ENCODE measurements at regions not wholly inside any gene's neighbourhood (a gene's known extent, or its start where the extent isn't known, plus 50 kb on each side); places are given as distances from the start of the nearest gene placed in this dataset.

DNA sequence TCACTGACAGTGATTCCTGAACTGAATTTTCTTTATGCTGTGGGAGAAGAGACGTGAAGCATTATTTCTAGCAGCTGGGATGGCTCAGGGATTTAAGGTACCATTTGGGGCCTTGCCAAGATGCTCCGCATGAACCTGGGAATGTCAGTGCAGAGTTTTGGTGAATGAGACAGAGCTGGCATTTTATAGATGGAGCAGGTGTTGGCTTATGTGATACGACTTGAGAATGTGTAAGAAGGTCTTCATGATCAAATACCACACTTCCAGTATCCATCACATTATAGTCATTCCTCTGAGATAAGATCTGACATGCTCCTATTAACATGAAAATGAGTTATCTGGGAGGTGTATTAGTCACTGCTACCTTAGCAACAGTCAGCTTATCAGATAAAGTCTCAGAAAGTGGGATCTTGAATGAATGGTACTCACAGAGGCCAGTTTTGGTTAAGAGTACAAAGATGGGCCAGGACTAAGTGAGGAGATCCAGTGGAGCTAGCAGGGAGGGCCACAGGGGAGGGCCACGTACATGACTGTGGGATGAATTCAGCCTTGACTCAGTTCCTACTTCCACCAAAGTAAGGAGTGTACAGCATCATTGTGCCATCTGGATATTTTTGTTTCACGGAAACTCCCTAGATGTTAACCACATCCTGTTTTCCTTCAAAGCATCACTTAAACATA lies 116.7 kb downstream of the SPCS3 start:
- H2BK15ac ChIP-seq (ENCODE audit: low read depth, poor library complexity, severe bottlenecking), result no peak overlapping the region
- H3K23ac ChIP-seq (ENCODE audit: low read length in 2 of 2), result no peak overlapping the region
- DNase-seq, result peak; percentile 79
- H3K4me2 ChIP-seq (ENCODE audit: low read length, poor library complexity, severe bottlenecking), result no peak overlapping the region
- no peak overlapping the region for H3K14ac ChIP-seq (ENCODE audit: low read length in 2 of 2)
- WGBS, result 48% methylated on average over 3 of the region's 5 CpGs
- peaks cover 1% of the 10 kb centered on the region for H3K4me1 ChIP-seq (ENCODE audit: control insufficient read depth, insufficient read depth, low read depth, low read length)
- H3K4ac ChIP-seq (ENCODE audit: low read depth in 1 of 2, low read length in 2 of 2), result no peak overlapping the region
- H3K9me3 ChIP-seq (ENCODE audit: control insufficient read depth, low read length), result no peaks in the 10 kb centered on the region
- H2AFZ ChIP-seq (ENCODE audit: low read depth, low read length), result no peak overlapping the region
- H2BK12ac ChIP-seq (ENCODE audit: low read length in 2 of 2), result no peak overlapping the region
- no peak overlapping the region for H3K27ac ChIP-seq (ENCODE audit: low read length, poor library complexity, severe bottlenecking)
- H2BK5ac ChIP-seq (ENCODE audit: low read depth, low read length, poor library complexity, severe bottlenecking), result no peak overlapping the region
- H3K27me3 ChIP-seq (ENCODE audit: control insufficient read depth in 1 of 2, insufficient read depth in 1 of 2, low read length in 2 of 2), result no peaks in the 10 kb centered on the region
- no peaks in the 10 kb centered on the region for H3K36me3 ChIP-seq (ENCODE audit: control insufficient read depth in 1 of 2, insufficient read depth in 2 of 2, low read depth in 1 of 2, low read length in 2 of 2)
- no peak overlapping the region for H3K9ac ChIP-seq (ENCODE audit: low read length)
- H3K18ac ChIP-seq (ENCODE audit: low read depth in 1 of 2, low read length in 2 of 2), result no peak overlapping the region
- H3K79me1 ChIP-seq (replicated peaks; ENCODE audit: low read length, poor library complexity, severe bottlenecking), result no peaks in the 10 kb centered on the region
- H3K4me3 ChIP-seq (ENCODE audit: insufficient read depth in 1 of 2, low read depth in 1 of 2, low read length in 2 of 2), result no peak overlapping the region
- H2AK5ac ChIP-seq (ENCODE audit: low read length, severe bottlenecking), result no peak overlapping the region
- H4K91ac ChIP-seq (ENCODE audit: low read length), result no peak overlapping the region
- H4K8ac ChIP-seq (ENCODE audit: low read length), result no peak overlapping the region
- H2BK120ac ChIP-seq (ENCODE audit: low read depth, low read length), result no peak overlapping the region

DNA sequence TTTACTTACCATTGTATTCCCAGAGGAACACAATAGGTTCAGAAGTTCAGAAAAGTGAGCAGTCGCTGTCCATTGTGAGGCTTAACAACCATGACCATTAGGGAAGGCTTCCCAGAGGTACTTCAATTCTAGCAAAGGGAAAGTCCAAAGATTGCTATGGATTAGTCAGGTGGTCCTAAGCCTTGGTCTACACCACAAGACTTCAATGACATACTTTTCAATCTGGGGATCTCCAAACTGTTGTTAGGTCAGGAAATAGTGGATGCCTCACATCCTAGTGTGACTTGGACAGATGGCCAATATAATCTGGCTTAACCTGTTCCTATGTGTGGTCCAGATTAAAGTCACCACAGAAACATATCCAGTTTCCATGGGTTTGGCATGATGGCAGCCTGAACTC lies 118.0 kb downstream of the SPCS3 start:
- 100% methylated on average over 1 of the region's 1 CpG for WGBS
- peaks cover 2% of the 10 kb centered on the region for H3K4me1 ChIP-seq (ENCODE audit: control insufficient read depth, insufficient read depth, low read depth, low read length)
- H2AFZ ChIP-seq (ENCODE audit: low read depth, low read length), result no peak overlapping the region
- no peak overlapping the region for H3K14ac ChIP-seq (ENCODE audit: low read length in 2 of 2)
- no peak overlapping the region for H3K23ac ChIP-seq (ENCODE audit: low read length in 2 of 2)
- no peak overlapping the region for H3K9ac ChIP-seq (ENCODE audit: low read length)
- no peaks in the 10 kb centered on the region for H3K36me3 ChIP-seq (ENCODE audit: control insufficient read depth in 1 of 2, insufficient read depth in 2 of 2, low read depth in 1 of 2, low read length in 2 of 2)
- H3K18ac ChIP-seq (ENCODE audit: low read depth in 1 of 2, low read length in 2 of 2), result no peak overlapping the region
- no peak overlapping the region for H4K8ac ChIP-seq (ENCODE audit: low read length)
- H3K9me3 ChIP-seq (ENCODE audit: control insufficient read depth, low read length), result no peaks in the 10 kb centered on the region
- DNase-seq, result no peak
- H2BK120ac ChIP-seq (ENCODE audit: low read depth, low read length), result no peak overlapping the region
- no peaks in the 10 kb centered on the region for H3K27me3 ChIP-seq (ENCODE audit: control insufficient read depth in 1 of 2, insufficient read depth in 1 of 2, low read length in 2 of 2)
- H4K91ac ChIP-seq (ENCODE audit: low read length), result no peak overlapping the region
- no peak overlapping the region for H2AK5ac ChIP-seq (ENCODE audit: low read length, severe bottlenecking)
- H3K4ac ChIP-seq (ENCODE audit: low read depth in 1 of 2, low read length in 2 of 2), result no peak overlapping the region
- no peak overlapping the region for H3K4me2 ChIP-seq (ENCODE audit: low read length, poor library complexity, severe bottlenecking)
- H3K27ac ChIP-seq (ENCODE audit: low read length, poor library complexity, severe bottlenecking), result no peak overlapping the region
- H2BK5ac ChIP-seq (ENCODE audit: low read depth, low read length, poor library complexity, severe bottlenecking), result no peak overlapping the region
- H2BK12ac ChIP-seq (ENCODE audit: low read length in 2 of 2), result no peak overlapping the region
- H3K79me1 ChIP-seq (replicated peaks; ENCODE audit: low read length, poor library complexity, severe bottlenecking), result no peaks in the 10 kb centered on the region
- H3K4me3 ChIP-seq (ENCODE audit: insufficient read depth in 1 of 2, low read depth in 1 of 2, low read length in 2 of 2), result peak overlapping the region in 1 of 2 experiments; percentile 3
- no peak overlapping the region for H2BK15ac ChIP-seq (ENCODE audit: low read depth, poor library complexity, severe bottlenecking)

DNA sequence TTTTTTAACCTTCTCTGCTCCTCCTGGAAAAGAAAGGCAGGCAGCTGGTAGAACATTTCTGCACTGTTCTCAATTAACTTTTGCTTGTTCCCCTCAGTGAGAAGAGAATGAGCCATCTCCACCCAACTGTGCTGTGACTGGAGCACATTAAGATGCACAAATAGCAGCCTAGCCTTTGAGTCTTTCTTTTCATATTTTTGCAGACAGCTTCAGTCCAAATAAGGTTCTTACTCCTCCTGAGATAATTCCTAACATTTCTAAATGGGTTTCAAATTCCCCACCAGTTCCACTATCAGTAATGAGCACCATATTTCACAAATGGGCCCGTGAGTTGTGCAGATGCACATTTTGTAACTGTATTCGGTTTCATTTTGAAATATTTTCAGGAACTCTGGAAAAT lies 118.6 kb downstream of the SPCS3 start:
- H3K4me3 ChIP-seq (ENCODE audit: insufficient read depth in 1 of 2, low read depth in 1 of 2, low read length in 2 of 2), result peak overlapping the region in 1 of 2 experiments; percentile 3
- no peak for DNase-seq
- no peak overlapping the region for H3K4me2 ChIP-seq (ENCODE audit: low read length, poor library complexity, severe bottlenecking)
- H2BK12ac ChIP-seq (ENCODE audit: low read length in 2 of 2), result no peak overlapping the region
- no peak overlapping the region for H3K27ac ChIP-seq (ENCODE audit: low read length, poor library complexity, severe bottlenecking)
- H3K79me1 ChIP-seq (replicated peaks; ENCODE audit: low read length, poor library complexity, severe bottlenecking), result no peaks in the 10 kb centered on the region
- WGBS, result no CpG with 5 or more reads among the region's 2 CpGs
- H4K8ac ChIP-seq (ENCODE audit: low read length), result no peak overlapping the region
- no peaks in the 10 kb centered on the region for H3K36me3 ChIP-seq (ENCODE audit: control insufficient read depth in 1 of 2, insufficient read depth in 2 of 2, low read depth in 1 of 2, low read length in 2 of 2)
- no peak overlapping the region for H3K18ac ChIP-seq (ENCODE audit: low read depth in 1 of 2, low read length in 2 of 2)
- no peak overlapping the region for H2BK120ac ChIP-seq (ENCODE audit: low read depth, low read length)
- no peaks in the 10 kb centered on the region for H3K9me3 ChIP-seq (ENCODE audit: control insufficient read depth, low read length)
- H2BK15ac ChIP-seq (ENCODE audit: low read depth, poor library complexity, severe bottlenecking), result no peak overlapping the region
- H3K23ac ChIP-seq (ENCODE audit: low read length in 2 of 2), result no peak overlapping the region
- no peak overlapping the region for H3K4ac ChIP-seq (ENCODE audit: low read depth in 1 of 2, low read length in 2 of 2)
- no peak overlapping the region for H2AFZ ChIP-seq (ENCODE audit: low read depth, low read length)
- H3K14ac ChIP-seq (ENCODE audit: low read length in 2 of 2), result no peak overlapping the region
- no peaks in the 10 kb centered on the region for H3K27me3 ChIP-seq (ENCODE audit: control insufficient read depth in 1 of 2, insufficient read depth in 1 of 2, low read length in 2 of 2)
- H2BK5ac ChIP-seq (ENCODE audit: low read depth, low read length, poor library complexity, severe bottlenecking), result no peak overlapping the region
- H3K4me1 ChIP-seq (ENCODE audit: control insufficient read depth, insufficient read depth, low read depth, low read length), result peaks cover 2% of the 10 kb centered on the region
- no peak overlapping the region for H4K91ac ChIP-seq (ENCODE audit: low read length)
- H3K9ac ChIP-seq (ENCODE audit: low read length), result no peak overlapping the region
- no peak overlapping the region for H2AK5ac ChIP-seq (ENCODE audit: low read length, severe bottlenecking)

DNA sequence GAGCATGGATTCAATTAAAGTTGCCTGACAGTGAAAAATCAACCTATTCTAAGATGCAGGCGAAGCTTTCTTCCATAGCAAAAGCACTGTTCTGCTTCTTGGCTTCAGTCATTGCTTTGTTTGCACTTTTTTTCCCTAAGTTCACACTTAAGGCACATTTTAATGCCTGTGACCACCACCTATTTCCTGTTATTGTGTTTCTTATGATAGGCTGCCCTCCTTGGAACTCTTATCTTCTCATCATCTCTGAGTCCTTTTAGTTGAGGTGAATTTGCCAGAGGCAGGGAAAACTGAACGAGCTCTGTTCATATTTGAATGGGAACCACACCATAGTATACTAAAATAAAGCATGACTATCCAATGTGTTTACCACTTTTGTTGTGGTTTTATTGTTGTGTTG lies 119.8 kb downstream of the SPCS3 start:
- peaks cover 2% of the 10 kb centered on the region for H3K4me1 ChIP-seq (ENCODE audit: control insufficient read depth, insufficient read depth, low read depth, low read length)
- no peak overlapping the region for H3K18ac ChIP-seq (ENCODE audit: low read depth in 1 of 2, low read length in 2 of 2)
- H3K79me1 ChIP-seq (replicated peaks; ENCODE audit: low read length, poor library complexity, severe bottlenecking), result no peaks in the 10 kb centered on the region
- no peaks in the 10 kb centered on the region for H3K9me3 ChIP-seq (ENCODE audit: control insufficient read depth, low read length)
- no peak for DNase-seq
- no peak overlapping the region for H4K91ac ChIP-seq (ENCODE audit: low read length)
- no peak overlapping the region for H2AK5ac ChIP-seq (ENCODE audit: low read length, severe bottlenecking)
- no peak overlapping the region for H2BK15ac ChIP-seq (ENCODE audit: low read depth, poor library complexity, severe bottlenecking)
- no peak overlapping the region for H3K9ac ChIP-seq (ENCODE audit: low read length)
- no peaks in the 10 kb centered on the region for H3K27me3 ChIP-seq (ENCODE audit: control insufficient read depth in 1 of 2, insufficient read depth in 1 of 2, low read length in 2 of 2)
- no peak overlapping the region for H3K4ac ChIP-seq (ENCODE audit: low read depth in 1 of 2, low read length in 2 of 2)
- no peak overlapping the region for H3K27ac ChIP-seq (ENCODE audit: low read length, poor library complexity, severe bottlenecking)
- no peak overlapping the region for H2BK120ac ChIP-seq (ENCODE audit: low read depth, low read length)
- no peak overlapping the region for H3K23ac ChIP-seq (ENCODE audit: low read length in 2 of 2)
- no peak overlapping the region for H3K4me3 ChIP-seq (ENCODE audit: insufficient read depth in 1 of 2, low read depth in 1 of 2, low read length in 2 of 2)
- WGBS, result 82% methylated on average over 1 of the region's 2 CpGs
- no peak overlapping the region for H2BK5ac ChIP-seq (ENCODE audit: low read depth, low read length, poor library complexity, severe bottlenecking)
- H3K14ac ChIP-seq (ENCODE audit: low read length in 2 of 2), result no peak overlapping the region
- no peak overlapping the region for H2AFZ ChIP-seq (ENCODE audit: low read depth, low read length)
- no peak overlapping the region for H3K4me2 ChIP-seq (ENCODE audit: low read length, poor library complexity, severe bottlenecking)
- H2BK12ac ChIP-seq (ENCODE audit: low read length in 2 of 2), result no peak overlapping the region
- H4K8ac ChIP-seq (ENCODE audit: low read length), result no peak overlapping the region
- H3K36me3 ChIP-seq (ENCODE audit: control insufficient read depth in 1 of 2, insufficient read depth in 2 of 2, low read depth in 1 of 2, low read length in 2 of 2), result no peaks in the 10 kb centered on the region

Measured in mesenchymal stem cell (in vitro differentiated cells and primary cell).